ENCODE measurements at regions not wholly inside any gene's neighbourhood (a gene's known extent, or its start where the extent isn't known, plus 50 kb on each side); places are given as distances from the start of the nearest gene placed in this dataset.

DNA sequence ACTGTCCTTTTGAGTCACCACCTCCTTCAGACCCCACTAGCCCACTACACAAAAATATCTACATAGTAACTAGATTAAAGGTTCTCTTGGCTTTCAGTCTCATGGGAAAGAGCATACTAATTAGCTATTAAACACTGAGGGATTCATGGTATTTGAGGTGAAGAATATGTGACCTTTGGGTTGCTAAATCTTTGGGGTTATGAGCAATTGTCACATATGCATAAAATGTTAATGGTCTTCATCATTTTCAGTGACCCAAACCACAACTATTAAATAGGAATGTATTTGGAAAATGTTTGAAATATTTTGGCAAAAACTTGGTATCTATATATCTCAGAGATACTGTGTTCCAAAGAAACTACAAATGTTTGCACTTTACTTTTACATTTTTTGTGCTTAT is 365.1 kb downstream of the MAGEB5 start:
- H3K4me1 Mint-ChIP-seq, result no peaks in the 10 kb centered on the region

GRCh38 chrX:26580021-26580420 is 364.1 kb downstream of the MAGEB5 start:
- Histone ChIP-seq H3K4me3 (replicated peaks in 1 of 3; ENCODE audit: low read depth in 2 of 3, low read length in 3 of 3) (no peak overlapping the region), H3K4me1 (ENCODE audit: control insufficient read depth in 1 of 2, insufficient read depth in 2 of 2, low read length in 2 of 2) (no peaks in the 10 kb centered on the region), H3K27me3 (ENCODE audit: control insufficient read depth in 2 of 2, insufficient read depth in 2 of 2, low read length in 2 of 2) (no peaks in the 10 kb centered on the region), H3K4me2 (replicated peaks; ENCODE audit: extremely low read depth, low read length, poor library complexity, severe bottlenecking) (no peak overlapping the region), H3K36me3 (replicated peaks in 1 of 2; ENCODE audit: control insufficient read depth in 1 of 2, insufficient read depth in 2 of 2, low read length in 2 of 2) (no peaks in the 10 kb centered on the region), H3K9me3 (replicated peaks in 1 of 2; ENCODE audit: control insufficient read depth in 1 of 2, insufficient read depth in 1 of 2, low read length in 2 of 2) (no peaks in the 10 kb centered on the region), H3K79me2 (ENCODE audit: insufficient read depth, low read length) (no peaks in the 10 kb centered on the region), H4K20me1 (ENCODE audit: insufficient read depth, low read length) (no peaks in the 10 kb centered on the region), H3K9ac (ENCODE audit: insufficient read depth, low read length, poor library complexity, severe bottlenecking) (no peak overlapping the region), H3K27ac (ENCODE audit: low read depth in 1 of 2, low read length in 2 of 2) (no peak overlapping the region), H2AFZ (ENCODE audit: insufficient read depth, low read depth, low read length, poor library complexity, severe bottlenecking) (no peak overlapping the region)
- no CpG with 5 or more reads among the region's 1 CpG for WGBS (ENCODE audit: insufficient coverage)
- Mint-ChIP-seq H3K9me3 (peaks cover 0 to 3% (median 0%) of the 10 kb centered on the region in 7 donors), H3K27me3 (ENCODE audit: low read depth in 3 of 3) (no peaks in the 10 kb centered on the region), H3K4me3 (no peak overlapping the region), H3K4me1 (no peaks in the 10 kb centered on the region), H3K27ac (no peak overlapping the region), H3K36me3 (no peaks in the 10 kb centered on the region)
- no peak for TF ChIP-seq CTCF (IDR thresholded peaks at IDR 0.05)
- DNase-seq, result no peak
- intact Hi-C loops (cut with micrococcal nuclease), result no loop called here

More for the DNA sequence above, 365.1 kb downstream of the MAGEB5 start:
- H2AFZ ChIP-seq (ENCODE audit: insufficient read depth, low read depth, low read length, poor library complexity, severe bottlenecking), result no peak overlapping the region
- Mint-ChIP-seq H3K36me3 (no peaks in the 10 kb centered on the region), H3K27me3 (ENCODE audit: low read depth in 3 of 3) (no peaks in the 10 kb centered on the region), H3K9me3 (peaks cover 0 to 3% (median 0%) of the 10 kb centered on the region in 7 donors), H3K27ac (no peak overlapping the region), H3K4me3 (no peak overlapping the region)
- no peaks in the 10 kb centered on the region for H3K79me2 ChIP-seq (ENCODE audit: insufficient read depth, low read length)
- TF ChIP-seq CTCF (IDR thresholded peaks at IDR 0.05), result no peak
- H3K4me2 ChIP-seq (replicated peaks; ENCODE audit: extremely low read depth, low read length, poor library complexity, severe bottlenecking), result no peak overlapping the region
- H3K36me3 ChIP-seq (replicated peaks in 1 of 2; ENCODE audit: control insufficient read depth in 1 of 2, insufficient read depth in 2 of 2, low read length in 2 of 2), result no peaks in the 10 kb centered on the region
- no peaks in the 10 kb centered on the region for H4K20me1 ChIP-seq (ENCODE audit: insufficient read depth, low read length)
- no peak for DNase-seq
- intact Hi-C loops (cut with micrococcal nuclease), result no loop called here
- no peak overlapping the region for H3K9ac ChIP-seq (ENCODE audit: insufficient read depth, low read length, poor library complexity, severe bottlenecking)
- H3K4me1 ChIP-seq (ENCODE audit: control insufficient read depth in 1 of 2, insufficient read depth in 2 of 2, low read length in 2 of 2), result no peaks in the 10 kb centered on the region
- H3K27ac ChIP-seq (ENCODE audit: low read depth in 1 of 2, low read length in 2 of 2), result no peak overlapping the region
- no peaks in the 10 kb centered on the region for H3K27me3 ChIP-seq (ENCODE audit: control insufficient read depth in 2 of 2, insufficient read depth in 2 of 2, low read length in 2 of 2)
- peaks cover 0 to 3% of the 10 kb centered on the region in 2 donors for H3K9me3 ChIP-seq (replicated peaks in 1 of 2; ENCODE audit: control insufficient read depth in 1 of 2, insufficient read depth in 1 of 2, low read length in 2 of 2)
- H3K4me3 ChIP-seq (replicated peaks in 1 of 3; ENCODE audit: low read depth in 2 of 3, low read length in 3 of 3), result no peak overlapping the region

Data from CD14-positive monocyte (primary cell).